RWPE1 (cell line): ENCODE measurements at regions not wholly inside any gene's neighbourhood (a gene's known extent, or its start where the extent isn't known, plus 50 kb on each side); places are given as distances from the start of the nearest gene placed in this dataset.

Experiments used
- CTCF ChIA-PET: fragments of 350-600 bp; sonication (Branson Sonifier 250); formaldehyde crosslinking; extraction: SDS; loops from one replicate; lab custom pipeline; 2021; lab: Yijun Ruan, JAX
- POLR2A ChIA-PET: fragments of 400-600 bp; formaldehyde crosslinking; extraction: SDS; loops from one replicate; lab custom pipeline; 2020; ENCODE audit warnings: antibody characterized with exemption; ENCODE audit not compliant: low non-redundant PET; lab: Yijun Ruan, JAX
- DNase-seq: peaks from one replicate; pipeline ENCODE4 v3.0.0; 2012; ENCODE audit warnings: low spot score
- H3K27ac ChIP-seq: fragments of 450-650 bp; 2 replicates; pipeline ENCODE4 v1.5.1; 2017
- TF ChIP-seq, protein P1 (sequence below): fragments of 450-650 bp; conservative IDR thresholded peaks from 2 replicates; pipeline ENCODE4 v1.5.1; 2017; ENCODE audit warnings: low read depth, mild to moderate bottlenecking

- H3K27ac ChIP-seq: no peak overlapping the region
- no peak for DNase-seq
- TF ChIP-seq, protein P1, sequence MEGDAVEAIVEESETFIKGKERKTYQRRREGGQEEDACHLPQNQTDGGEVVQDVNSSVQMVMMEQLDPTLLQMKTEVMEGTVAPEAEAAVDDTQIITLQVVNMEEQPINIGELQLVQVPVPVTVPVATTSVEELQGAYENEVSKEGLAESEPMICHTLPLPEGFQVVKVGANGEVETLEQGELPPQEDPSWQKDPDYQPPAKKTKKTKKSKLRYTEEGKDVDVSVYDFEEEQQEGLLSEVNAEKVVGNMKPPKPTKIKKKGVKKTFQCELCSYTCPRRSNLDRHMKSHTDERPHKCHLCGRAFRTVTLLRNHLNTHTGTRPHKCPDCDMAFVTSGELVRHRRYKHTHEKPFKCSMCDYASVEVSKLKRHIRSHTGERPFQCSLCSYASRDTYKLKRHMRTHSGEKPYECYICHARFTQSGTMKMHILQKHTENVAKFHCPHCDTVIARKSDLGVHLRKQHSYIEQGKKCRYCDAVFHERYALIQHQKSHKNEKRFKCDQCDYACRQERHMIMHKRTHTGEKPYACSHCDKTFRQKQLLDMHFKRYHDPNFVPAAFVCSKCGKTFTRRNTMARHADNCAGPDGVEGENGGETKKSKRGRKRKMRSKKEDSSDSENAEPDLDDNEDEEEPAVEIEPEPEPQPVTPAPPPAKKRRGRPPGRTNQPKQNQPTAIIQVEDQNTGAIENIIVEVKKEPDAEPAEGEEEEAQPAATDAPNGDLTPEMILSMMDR: no peak
- CTCF ChIA-PET: no interaction called here
- POLR2A ChIA-PET: no interaction called here
These were observed 413.0 kb downstream of the VRK1 start for GRCh38 chr14:97210202-97210601.

DNA sequence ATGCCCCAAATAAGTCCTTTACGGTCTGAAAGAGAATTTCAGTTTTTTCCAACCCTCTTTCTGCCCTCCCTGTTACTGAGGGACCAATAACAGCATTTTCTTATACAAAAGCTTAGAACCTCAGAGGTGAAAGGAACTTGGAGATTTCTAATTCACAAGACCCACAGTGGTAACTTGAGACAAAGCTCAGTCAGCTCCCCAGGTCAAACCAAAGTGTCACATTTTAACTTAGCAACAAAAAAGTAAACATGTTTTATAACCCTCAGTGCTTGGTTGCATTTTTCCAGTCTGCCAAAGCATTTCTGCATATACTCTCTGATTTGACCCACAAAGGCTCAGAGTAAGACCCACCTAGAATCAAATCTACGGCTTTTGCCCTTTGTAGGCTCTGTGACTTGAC is 415.2 kb downstream of the VRK1 start:
- ChIA-PET POLR2A (no interaction called here), CTCF (no interaction called here)
- TF ChIP-seq, protein P1: no peak
- H3K27ac ChIP-seq: no peak overlapping the region
- no peak for DNase-seq

DNA sequence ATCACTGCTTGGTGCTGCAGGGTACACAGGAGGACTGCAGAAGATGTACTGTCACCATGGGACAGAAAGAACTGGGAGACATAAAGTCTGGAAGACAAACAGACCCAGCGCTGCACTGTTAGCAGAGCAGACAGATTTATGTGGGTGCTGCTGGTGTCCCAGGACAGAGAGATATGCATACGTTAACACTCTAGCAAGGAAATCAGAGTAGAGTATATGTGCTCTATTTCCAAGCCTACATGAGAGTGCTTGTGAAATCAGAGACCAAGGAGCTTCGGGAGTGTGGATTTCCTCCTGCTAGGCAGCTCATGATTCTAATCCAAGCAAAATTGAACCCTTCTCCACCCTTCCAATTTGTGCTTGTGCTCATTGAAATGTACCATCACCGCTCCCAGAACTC is 416.5 kb downstream of the VRK1 start:
- POLR2A ChIA-PET: no interaction called here
- DNase-seq: no peak
- CTCF ChIA-PET: no interaction called here
- TF ChIP-seq, protein P1: no peak
- no peak overlapping the region for H3K27ac ChIP-seq

DNA sequence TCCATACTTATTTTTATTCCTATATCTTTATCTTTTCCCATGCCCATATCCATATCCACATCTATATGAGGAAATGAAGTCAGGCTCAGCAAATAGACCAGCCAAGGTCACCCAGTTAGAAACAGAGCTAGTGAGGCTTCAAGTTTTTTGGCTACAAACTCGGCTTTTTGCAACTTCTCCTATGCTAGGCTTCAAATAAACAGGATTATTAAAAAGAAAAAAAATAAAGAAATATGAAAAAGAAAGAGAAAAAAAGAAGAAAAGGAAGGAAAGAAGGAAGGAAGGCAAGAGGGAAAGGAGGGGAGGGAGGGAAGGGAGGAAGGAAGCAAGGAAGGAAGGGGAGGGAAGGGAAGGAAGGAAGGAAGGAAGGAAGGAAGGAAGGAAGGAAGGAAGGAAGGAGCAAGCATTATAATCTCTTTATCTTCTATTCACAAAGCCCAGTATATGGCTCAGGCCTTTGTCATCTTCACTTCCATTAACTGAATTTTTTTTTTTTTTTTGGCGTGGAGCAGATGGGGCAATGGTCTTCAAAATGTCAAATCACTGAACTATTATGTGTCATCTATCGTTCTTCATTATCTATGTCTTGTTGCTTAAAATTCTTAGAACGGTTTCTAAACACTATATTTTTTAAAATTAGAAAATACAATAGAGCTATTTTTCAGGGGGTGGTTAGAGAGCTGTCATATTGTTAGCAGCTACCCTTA is 418.2 kb downstream of the VRK1 start:
- no peak for DNase-seq
- H3K27ac ChIP-seq: no peak overlapping the region
- CTCF ChIA-PET: no interaction called here
- POLR2A ChIA-PET: no interaction called here
- TF ChIP-seq, protein P1: no peak

DNA sequence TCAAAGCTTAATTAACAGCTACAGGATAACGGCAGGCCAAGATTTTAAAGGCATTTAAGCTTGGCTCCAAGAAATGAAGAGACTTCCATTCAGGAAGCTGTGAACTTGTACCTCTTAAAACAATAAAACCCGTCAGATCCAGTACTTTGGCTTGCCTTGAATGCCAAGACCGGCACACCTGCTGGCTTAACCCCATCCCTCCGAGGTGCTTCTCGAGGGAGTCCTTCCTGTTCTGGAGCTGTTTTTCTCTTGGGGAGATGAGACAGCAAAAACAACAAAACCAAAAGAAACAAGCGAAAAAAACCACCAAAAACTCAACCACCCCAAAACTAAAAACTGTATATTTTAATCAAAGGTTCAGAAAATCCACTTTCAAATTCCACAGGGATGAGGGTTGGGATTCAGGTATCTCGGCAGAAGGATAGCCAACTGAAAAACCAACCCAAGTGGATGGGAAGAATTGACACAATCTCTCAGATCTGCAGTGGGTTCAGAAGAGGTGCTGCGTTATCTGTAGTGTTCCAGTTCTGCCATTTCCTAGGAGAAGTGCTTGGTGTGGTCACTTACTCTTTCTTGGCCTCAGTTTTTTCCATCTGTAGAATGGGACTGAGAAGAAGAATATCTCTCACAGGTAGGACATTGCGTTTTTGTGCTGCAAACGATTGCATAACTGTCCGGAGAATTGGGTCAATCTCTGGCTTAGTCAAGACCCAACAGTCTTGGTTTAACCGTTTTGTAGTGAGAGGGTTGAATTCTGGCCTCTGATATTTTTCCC is 420.1 kb downstream of the VRK1 start:
- H3K27ac ChIP-seq: no peak overlapping the region
- POLR2A ChIA-PET: no interaction called here
- CTCF ChIA-PET: interaction anchor here (0.7 kb wide), 1 partner anchor 137 kb away, joined by 4 read pairs; no protein-coding TSS in a partner anchor
- TF ChIP-seq, protein P1: no peak
- no peak for DNase-seq

DNA sequence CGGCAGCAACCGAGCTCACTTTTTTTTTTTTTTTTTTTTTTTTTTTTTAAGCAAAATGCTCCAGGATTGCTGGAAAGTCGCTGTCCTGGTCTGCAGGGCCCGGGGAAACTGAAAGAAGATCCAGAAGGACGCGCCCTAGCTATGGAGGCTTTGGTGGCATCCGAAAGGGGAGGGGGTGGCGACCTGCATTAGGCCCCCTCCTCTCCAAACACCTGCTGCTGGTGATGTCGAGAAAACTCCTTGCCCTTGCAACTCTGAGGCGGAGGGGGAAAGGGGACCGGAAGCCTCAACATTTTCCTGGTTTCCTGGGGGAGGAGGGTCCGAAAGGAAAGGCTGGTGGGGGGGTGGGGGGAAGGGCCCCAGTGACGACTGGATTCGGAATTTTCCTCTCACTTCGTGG is 421.1 kb downstream of the VRK1 start:
- CTCF ChIA-PET: no interaction called here
- no peak for DNase-seq
- TF ChIP-seq, protein P1: no peak
- H3K27ac ChIP-seq: no peak overlapping the region
- POLR2A ChIA-PET: no interaction called here
